GM21619 (cell line): ENCODE measurements at regions not wholly inside any gene's neighbourhood (a gene's known extent, or its start where the extent isn't known, plus 50 kb on each side); places are given as distances from the start of the nearest gene placed in this dataset.

Source experiments
- ATAC-seq: cut with Tn5 transposase; IDR thresholded peaks from one replicate; pipeline ENCODE4 v1.9.1; 2021; ENCODE audit not compliant: unreplicated experiment

DNA sequence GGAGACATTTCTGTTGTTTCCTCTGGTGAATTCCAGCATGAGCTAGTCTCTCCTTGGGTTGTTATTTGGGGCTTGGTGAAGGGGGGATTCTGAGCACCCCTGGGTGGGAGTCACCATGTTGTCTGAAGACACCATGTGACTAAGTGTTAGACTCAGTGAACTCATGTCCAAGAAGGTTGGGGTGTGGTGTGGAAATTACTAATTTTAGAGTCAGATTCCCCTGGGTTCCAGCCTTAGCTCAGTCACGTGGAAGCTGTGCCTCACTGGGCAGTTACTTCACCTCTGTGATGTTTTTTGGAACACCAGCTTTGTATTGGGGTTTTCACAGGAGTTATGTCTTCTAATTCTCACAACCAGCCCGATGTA lies 171.5 kb downstream of the RPLP1 start:
- no peak for ATAC-seq

DNA sequence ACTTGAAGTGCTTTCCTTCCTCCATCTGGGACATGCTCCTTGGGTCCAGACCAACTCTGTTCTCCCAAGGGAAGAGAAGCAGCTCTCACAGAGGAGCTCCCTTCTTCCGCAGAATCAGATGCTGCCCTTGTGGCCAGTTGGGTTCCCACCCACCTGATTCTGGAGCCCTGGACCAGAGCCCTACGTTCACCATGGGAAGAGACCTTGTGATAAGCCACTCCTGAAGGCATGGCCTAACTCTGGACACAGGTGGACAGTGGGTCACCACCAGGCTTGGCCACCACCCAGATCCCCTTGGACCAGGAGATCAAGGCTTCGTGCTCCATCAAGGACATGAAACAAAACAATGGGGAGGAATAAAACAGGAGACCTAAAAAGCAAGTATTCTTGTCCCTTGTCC lies 172.2 kb downstream of the RPLP1 start:
- ATAC-seq = no peak

DNA sequence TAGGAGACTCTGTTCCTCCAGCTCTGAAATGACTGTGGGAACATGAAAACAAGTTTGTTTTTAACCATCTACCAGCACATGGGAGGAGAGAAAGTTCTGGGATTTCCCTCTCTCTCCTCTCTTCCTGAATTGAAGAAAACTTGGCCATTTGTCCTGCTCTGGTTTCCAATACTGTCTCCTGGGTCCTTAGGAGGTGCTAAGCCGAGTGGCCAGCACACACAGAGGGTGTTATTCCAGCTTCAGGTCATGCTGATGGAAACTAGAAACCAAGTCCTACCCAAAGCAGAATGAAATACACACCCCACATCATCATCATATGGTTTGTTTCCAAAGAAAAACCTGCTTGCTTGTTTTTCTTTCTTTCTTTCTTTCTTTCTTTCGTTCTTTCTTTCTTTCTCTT lies 172.7 kb downstream of the RPLP1 start:
- no peak for ATAC-seq

GRCh38 chr15:69626095-69627066 lies 173.8 kb downstream of the RPLP1 start:
- ATAC-seq = no peak

DNA sequence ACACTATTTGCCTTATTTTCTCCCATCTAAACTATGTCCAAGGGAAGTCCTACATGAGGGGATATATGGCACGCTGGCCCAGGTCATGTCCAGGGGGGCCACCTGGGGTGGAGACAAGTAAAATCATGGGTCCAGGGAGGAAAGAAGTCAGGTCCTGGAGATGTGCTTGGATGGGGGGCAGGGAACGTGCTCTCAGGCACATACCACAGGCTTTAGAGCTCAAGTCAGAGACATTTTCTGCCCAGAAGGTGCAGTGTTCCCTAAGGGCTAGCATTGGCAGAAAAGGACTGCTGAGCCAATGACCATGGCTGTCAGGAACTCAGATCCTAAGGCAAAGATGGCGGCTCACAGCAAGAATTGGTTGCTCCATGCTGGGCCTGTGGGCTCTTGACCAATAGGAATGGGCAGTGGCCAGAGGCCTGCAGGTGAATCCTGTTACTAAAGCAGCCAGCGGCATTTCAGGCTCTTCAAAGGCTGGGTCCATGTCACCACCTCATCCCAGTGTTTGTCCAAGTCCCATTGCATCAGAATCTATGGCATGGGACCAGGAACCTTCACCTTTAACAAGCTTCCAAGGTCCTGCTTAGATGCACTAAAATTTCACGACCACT lies 175.0 kb downstream of the RPLP1 start:
- ATAC-seq = no peak

DNA sequence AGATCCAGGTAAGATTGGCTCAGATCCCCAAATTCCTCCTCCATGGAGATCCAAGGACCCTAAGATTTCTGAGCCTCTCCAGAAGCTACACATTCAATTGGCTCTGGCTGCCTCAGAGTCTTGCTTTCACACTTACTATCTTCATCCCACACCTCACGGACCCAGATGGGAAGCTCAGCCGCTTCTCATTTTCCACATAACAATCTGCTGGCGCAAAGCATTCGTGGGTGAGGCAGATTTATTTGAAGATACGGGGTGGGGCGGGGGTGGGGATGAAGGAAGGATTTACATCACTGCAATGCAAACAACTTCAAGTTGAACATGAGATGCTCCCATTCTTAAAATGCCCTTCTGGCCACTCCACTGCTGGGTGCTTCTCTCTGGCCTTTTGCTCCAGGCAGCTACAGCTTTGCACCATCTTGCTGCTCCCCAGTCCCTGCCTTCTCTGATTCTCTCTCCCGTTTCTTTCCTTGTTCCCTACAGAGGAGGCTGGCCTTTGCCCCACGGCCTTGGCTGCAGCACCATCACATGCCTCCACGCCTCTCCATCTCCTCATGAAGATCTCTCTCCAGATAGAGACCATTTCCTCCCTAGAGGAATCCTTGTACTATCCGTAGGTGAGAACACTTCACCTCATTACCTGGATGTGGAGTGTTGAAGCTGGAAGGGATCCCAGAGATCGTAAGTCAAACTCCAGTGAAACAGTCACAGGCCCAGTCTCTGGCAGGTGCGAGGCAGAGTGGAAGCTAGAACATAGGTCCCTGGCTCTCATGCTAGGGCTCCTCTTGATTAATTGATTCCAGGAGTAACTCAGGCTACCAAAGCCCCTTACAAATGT lies 175.9 kb downstream of the RPLP1 start:
- no peak for ATAC-seq

DNA sequence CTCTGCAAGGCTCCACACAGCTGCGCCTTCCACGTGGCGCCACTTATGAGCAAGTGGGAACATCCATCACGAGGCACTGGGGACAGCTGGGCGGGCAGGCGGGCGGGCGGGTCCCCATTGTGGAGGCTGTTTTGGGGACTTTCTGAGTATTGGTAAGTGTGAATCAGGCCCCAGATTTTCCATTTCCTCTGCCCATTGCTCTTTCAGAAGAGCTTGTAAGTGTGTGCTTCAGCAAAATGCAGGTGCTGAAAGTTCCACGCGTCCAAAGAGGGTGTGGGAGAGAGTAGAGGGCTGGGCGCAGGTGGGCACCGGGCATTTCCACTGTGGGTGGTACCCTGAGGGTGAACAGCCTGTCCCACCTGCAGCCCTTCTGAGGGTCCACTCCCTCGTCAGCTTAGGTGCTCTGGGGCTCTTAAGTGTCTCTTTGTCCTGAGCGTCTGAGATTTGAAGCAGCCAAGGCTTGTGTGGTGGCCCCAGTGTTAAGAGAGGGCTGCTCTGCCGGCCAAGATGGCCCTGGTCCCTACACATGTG lies 177.1 kb downstream of the RPLP1 start:
- no peak for ATAC-seq

- ATAC-seq = no peak
Observed at GRCh38 chr15:69631005-69631404, 178.4 kb downstream of the RPLP1 start.

DNA sequence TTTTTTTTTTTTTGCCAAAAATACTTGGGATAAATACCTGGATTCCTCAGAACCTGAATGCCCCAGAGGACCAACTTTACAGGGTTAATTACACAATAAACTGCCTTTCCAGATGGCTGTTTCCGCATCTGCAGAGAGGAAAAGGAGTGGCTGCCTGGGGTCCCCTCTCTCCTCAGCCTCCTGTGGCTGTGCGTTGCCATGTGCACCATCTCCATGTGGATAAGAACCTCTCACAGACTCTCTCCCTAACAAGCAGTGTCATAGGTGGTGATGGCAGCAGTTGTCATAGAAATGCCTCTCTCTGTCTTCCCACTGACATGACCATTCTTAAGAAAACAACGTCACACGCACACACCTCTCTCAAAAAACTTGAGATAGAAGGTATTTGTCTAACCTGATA lies 179.4 kb downstream of the RPLP1 start:
- no peak for ATAC-seq

- no peak for ATAC-seq
Observed at GRCh38 chr15:69634860-69635259, 182.2 kb downstream of the RPLP1 start.

GRCh38 chr15:69636169-69636915 lies 183.7 kb downstream of the RPLP1 start:
- ATAC-seq = no peak

GRCh38 chr15:69637818-69638217 lies 185.2 kb downstream of the RPLP1 start:
- ATAC-seq = no peak

DNA sequence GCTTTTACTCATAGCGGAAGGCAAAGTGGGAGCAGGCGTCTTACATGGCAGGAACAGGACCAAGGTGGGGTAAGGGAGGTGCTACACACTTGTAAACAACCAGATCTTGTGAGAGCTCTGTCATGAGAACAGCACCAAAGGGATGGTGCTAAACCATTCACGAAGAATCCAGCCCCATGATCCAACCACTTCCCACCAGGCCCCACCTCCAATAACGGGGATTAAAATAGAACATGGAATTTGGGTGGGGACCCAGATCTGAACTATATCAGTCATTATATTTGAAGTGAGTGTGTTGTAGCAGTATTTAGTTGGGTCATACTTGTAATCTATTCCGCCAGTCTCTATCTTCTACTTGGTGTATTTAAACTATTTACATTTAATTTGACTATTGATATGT lies 190.9 kb downstream of the RPLP1 start:
- no peak for ATAC-seq

DNA sequence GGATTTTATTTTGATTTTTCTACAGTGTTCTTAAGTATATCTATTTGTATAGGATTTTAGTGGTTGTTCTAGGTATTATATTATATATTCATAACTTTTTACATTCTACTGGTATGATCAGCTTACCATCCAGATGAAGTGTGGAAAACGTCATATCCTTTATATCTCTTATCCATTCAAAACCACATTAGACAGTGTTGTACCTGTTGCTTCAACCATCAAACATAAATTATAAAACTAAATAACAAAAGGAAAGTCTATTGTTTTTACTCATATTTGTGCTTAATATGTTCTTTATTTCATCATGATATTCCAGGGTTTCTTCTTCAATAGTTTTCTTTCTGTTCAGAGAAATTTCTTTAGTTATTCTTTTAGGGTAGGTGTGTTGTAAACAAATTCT lies 191.4 kb downstream of the RPLP1 start:
- ATAC-seq = no peak

- no peak for ATAC-seq
Observed at GRCh38 chr15:69644876-69645275, 192.3 kb downstream of the RPLP1 start.

- ATAC-seq = no peak
Observed at GRCh38 chr15:69647142-69647513, 194.5 kb downstream of the RPLP1 start.

- no peak for ATAC-seq
Observed at GRCh38 chr15:69648212-69648611, 195.6 kb downstream of the RPLP1 start.

DNA sequence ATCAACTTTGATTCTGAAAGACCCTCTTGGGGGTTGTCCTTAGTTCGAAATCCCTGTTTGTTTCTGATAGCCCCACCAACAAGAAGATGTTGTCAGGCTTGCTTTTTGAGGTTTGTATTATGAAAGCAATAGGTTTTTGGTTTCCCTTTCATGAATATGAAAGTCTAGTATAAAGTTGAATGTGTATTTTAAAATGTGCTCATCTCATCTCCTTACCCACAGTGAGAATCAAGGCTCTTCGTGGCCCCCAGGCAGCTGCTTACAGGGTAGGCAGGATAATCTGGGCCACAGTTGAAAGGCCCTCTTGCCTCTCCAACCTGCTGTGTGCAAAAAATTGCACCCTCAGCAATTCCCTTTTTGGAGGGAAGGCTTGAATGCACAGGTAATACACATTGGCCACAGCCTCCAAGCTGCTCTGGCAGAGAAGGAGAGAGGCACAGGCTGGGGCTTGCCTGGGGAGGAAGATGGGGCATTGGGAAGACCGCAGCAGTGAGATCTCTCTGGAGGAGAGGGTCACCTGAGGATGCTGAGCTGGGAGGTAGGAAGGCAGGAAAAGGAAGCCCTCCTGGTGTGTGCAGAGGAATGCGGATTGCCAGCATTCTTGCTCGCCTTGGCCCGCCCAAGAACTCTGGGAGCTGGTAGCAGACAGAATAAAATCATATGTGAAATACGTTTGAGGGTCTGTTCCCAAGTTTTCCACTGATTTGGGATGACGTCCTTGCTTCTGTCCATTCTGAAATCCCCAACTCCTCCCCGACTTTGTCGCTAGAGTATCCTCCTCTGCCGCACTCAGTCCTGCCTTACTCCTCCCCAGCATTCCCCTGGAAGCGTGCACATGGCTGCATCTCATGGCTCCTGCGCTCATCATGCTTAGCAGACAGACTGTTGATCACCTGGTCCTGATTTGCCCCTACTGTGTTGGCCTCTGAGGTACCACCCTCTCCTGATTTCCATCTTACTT lies 196.4 kb downstream of the RPLP1 start:
- no peak for ATAC-seq

DNA sequence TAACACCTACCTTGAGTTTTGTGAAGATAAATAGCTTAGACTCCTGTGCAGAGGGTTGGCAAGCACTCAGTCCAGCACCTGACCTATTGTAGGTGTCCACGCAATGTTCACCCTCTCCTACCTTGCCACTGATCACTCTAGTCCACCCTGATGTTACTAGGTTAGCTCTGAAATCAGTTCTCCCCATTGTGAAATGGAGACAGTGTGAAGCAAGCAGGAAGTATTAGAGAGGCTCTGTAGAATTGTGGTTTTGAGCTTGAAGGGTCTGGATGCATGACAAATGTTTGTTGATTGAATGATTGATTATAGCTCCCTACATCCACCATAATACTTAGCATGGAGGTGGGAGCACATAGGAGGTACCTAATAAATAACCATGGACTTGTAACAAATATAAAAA lies 199.7 kb downstream of the RPLP1 start:
- no peak for ATAC-seq
